Activated B cell treated with CpG ODN at 0.5 μM for 24 hours (primary cell): ENCODE measurements at regions not wholly inside any gene's neighbourhood (a gene's known extent, or its start where the extent isn't known, plus 50 kb on each side); places are given as distances from the start of the nearest gene placed in this dataset.

Experiments
- ATAC-seq: fragments of 200-7000 bp; cut with Tn5 transposase; one replicate; pipeline ENCODE4 v1.10.0; 2021; ENCODE audit warnings: low read depth, mild to moderate bottlenecking, moderate library complexity
- CTCF ChIA-PET: fragments of 350-600 bp; sonication (Branson Sonifier 250); formaldehyde crosslinking; loops from one replicate; lab custom pipeline; 2021; ENCODE audit warnings: antibody characterized with exemption; lab: Charles Lee
- POLR2A ChIA-PET: fragments of 350-600 bp; sonication (Branson Sonifier 250); formaldehyde crosslinking; loops from one replicate; lab custom pipeline; 2021; ENCODE audit warnings: antibody characterized with exemption; lab: Charles Lee
- DNase-seq: peaks from one replicate; pipeline ENCODE4 v3.0.0; 2022
- H3K27ac Mint-ChIP-seq: one replicate; pipeline ENCODE4 v1.8.0; 2020; ENCODE audit warnings: mixed read lengths
- H3K27me3 Mint-ChIP-seq: one replicate; pipeline ENCODE4 v1.8.0; 2021; ENCODE audit warnings: mixed read lengths
- H3K36me3 Mint-ChIP-seq: one replicate; pipeline ENCODE4 v1.8.0; 2021; ENCODE audit warnings: low read depth, mixed read lengths
- H3K4me1 Mint-ChIP-seq: one replicate; pipeline ENCODE4 v1.8.0; 2021; ENCODE audit warnings: mixed read lengths
- H3K4me3 Mint-ChIP-seq: one replicate; pipeline ENCODE4 v1.8.0; 2020; ENCODE audit warnings: mild to moderate bottlenecking, mixed read lengths
- H3K9me3 Mint-ChIP-seq: one replicate; pipeline ENCODE4 v1.8.0; 2020; ENCODE audit warnings: mixed read lengths
- intact Hi-C: fragments of 100-400 bp; cut with micrococcal nuclease; formaldehyde crosslinking; loops from one replicate; pipeline ENCODE4 v1.15.1; 2024
- TF ChIP-seq, protein P1 (sequence below): fragments of 200-600 bp; IDR thresholded peaks from one replicate; pipeline ENCODE4 v1.8.0; 2022; ENCODE audit warnings: antibody characterized with exemption, mild to moderate bottlenecking

DNA sequence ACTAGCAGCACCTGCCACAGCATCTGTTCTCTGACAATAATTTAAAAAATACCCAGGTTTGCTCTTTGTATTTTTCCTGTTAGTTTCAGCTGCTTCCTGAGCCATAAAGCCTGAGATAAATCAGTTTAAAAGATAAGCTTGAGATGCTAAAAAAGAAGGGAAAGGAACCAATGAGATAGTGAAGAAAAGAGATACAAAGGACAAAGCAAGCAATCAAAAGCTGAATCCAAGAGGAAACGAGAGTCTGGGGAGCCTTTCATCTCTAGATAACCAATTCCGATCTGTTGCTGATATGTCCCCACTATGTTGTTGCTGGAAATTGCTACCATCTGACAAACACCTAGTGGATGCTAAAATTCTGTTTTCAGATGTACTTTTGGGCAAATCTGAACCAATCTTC is 201.4 kb downstream of the RBM43 start:
- CTCF ChIA-PET = no interaction called here
- Mint-ChIP-seq H3K27me3 (peaks cover 2% of the 10 kb centered on the region), H3K36me3 (no peaks in the 10 kb centered on the region), H3K9me3 (no peaks in the 10 kb centered on the region), H3K4me1 (no peaks in the 10 kb centered on the region), H3K4me3 (no peak overlapping the region), H3K27ac (no peak overlapping the region)
- DNase-seq (no peak), ATAC-seq (no peak)
- TF ChIP-seq, protein P1, sequence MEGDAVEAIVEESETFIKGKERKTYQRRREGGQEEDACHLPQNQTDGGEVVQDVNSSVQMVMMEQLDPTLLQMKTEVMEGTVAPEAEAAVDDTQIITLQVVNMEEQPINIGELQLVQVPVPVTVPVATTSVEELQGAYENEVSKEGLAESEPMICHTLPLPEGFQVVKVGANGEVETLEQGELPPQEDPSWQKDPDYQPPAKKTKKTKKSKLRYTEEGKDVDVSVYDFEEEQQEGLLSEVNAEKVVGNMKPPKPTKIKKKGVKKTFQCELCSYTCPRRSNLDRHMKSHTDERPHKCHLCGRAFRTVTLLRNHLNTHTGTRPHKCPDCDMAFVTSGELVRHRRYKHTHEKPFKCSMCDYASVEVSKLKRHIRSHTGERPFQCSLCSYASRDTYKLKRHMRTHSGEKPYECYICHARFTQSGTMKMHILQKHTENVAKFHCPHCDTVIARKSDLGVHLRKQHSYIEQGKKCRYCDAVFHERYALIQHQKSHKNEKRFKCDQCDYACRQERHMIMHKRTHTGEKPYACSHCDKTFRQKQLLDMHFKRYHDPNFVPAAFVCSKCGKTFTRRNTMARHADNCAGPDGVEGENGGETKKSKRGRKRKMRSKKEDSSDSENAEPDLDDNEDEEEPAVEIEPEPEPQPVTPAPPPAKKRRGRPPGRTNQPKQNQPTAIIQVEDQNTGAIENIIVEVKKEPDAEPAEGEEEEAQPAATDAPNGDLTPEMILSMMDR = no peak
- POLR2A ChIA-PET = no interaction called here
- intact Hi-C loops = no loop called here

DNA sequence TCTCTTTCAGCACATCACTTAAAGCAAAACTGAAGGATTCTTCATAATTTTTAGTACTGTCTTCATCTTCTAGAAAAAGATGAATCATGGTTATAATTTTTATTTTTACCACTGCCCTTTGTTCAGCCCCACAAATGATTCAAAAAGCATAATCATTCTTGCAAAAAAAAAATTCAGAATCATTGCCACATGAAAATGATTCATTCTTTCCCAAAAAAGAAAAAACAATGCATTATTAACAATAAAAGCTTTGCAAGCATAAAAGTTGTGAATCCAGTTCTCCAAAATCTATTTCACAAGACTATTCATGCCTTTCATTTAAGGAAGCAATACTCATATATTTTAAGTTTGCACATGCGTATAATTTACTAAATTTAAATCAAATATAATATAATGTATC is 204.8 kb downstream of the RBM43 start:
- no peaks in the 10 kb centered on the region for H3K9me3 Mint-ChIP-seq
- TF ChIP-seq, protein P1 = no peak
- DNase-seq (no peak), ATAC-seq (no peak)
- POLR2A ChIA-PET = no interaction called here
- H3K4me3 Mint-ChIP-seq = no peak overlapping the region
- no peaks in the 10 kb centered on the region for H3K4me1 Mint-ChIP-seq
- intact Hi-C loops = no loop called here
- H3K36me3 Mint-ChIP-seq = no peaks in the 10 kb centered on the region
- peaks cover 2% of the 10 kb centered on the region for H3K27me3 Mint-ChIP-seq
- CTCF ChIA-PET = no interaction called here
- H3K27ac Mint-ChIP-seq = no peak overlapping the region

- H3K9me3 Mint-ChIP-seq = no peaks in the 10 kb centered on the region
- DNase-seq = no peak
- TF ChIP-seq, protein P1 = no peak
- POLR2A ChIA-PET = no interaction called here
- no peak overlapping the region for H3K27ac Mint-ChIP-seq
- peaks cover 1% of the 10 kb centered on the region for H3K27me3 Mint-ChIP-seq
- H3K36me3 Mint-ChIP-seq = no peaks in the 10 kb centered on the region
- no peak overlapping the region for H3K4me3 Mint-ChIP-seq
- CTCF ChIA-PET = interaction anchor here (4.2 kb wide), 1 partner anchor 1456 kb away, joined by 52 read pairs; no protein-coding TSS in a partner anchor
- intact Hi-C loops = loop anchor here (5.0 kb wide), 1 partner anchor 184 kb away; no protein-coding TSS in a partner anchor
- ATAC-seq = no peak
- no peaks in the 10 kb centered on the region for H3K4me1 Mint-ChIP-seq
Measured at GRCh38 chr2:151053661-151053990, 208.0 kb downstream of the RBM43 start.

- H3K4me1 Mint-ChIP-seq = no peaks in the 10 kb centered on the region
- no peaks in the 10 kb centered on the region for H3K9me3 Mint-ChIP-seq
- DNase-seq (no peak), ATAC-seq (no peak)
- H3K36me3 Mint-ChIP-seq = no peaks in the 10 kb centered on the region
- ChIA-PET POLR2A (no interaction called here), CTCF (interaction anchor here (4.2 kb wide), 1 partner anchor 1456 kb away, joined by 52 read pairs; no protein-coding TSS in a partner anchor)
- no peak overlapping the region for H3K27ac Mint-ChIP-seq
- intact Hi-C loops = loop anchor here (5.0 kb wide), 1 partner anchor 184 kb away; no protein-coding TSS in a partner anchor
- H3K27me3 Mint-ChIP-seq = no peaks in the 10 kb centered on the region
- TF ChIP-seq, protein P1 = no peak
- no peak overlapping the region for H3K4me3 Mint-ChIP-seq
Measured at GRCh38 chr2:151052850-151053660, 208.6 kb downstream of the RBM43 start.

DNA sequence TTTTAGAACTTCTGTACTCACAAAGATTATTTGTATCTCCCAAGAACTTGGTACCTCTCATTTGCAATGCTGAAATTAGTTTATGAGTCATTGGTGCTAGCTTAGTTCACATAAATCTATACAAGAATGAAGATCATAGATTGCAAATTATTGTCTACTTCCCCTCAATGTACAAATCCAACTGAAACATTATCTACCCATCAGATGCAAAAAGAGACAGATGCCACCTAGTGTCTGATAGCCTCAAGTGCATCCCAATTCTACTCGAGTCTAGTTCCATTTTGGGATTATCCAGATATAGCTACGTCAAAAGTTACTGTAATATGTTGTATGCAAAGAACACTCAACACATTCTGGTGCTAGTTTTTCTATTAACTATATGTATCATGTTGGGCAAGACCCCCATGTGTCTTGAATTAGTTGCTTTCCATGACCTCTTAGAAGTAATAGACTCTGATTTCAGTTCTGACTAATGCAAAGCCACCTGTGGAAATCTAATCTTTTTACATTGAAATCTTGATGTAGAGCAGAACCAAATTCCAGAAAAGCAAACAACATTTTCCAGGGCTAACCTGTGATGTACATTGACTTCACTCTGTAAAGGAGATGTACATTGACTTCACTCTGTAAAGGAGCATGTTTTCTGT is 210.0 kb downstream of the RBM43 start:
- no peak for DNase-seq
- no peak overlapping the region for H3K4me3 Mint-ChIP-seq
- TF ChIP-seq, protein P1 = no peak
- ChIA-PET POLR2A (no interaction called here), CTCF (interaction anchor here (0.8 to 4.2 kb wide), 3 partner anchors 1443 to 1461 kb away, joined by 3 to 52 read pairs (median 4); no protein-coding TSS in a partner anchor)
- no peaks in the 10 kb centered on the region for H3K27me3 Mint-ChIP-seq
- ATAC-seq = peak; percentile 71
- no peaks in the 10 kb centered on the region for H3K36me3 Mint-ChIP-seq
- H3K27ac Mint-ChIP-seq = no peak overlapping the region
- no peaks in the 10 kb centered on the region for H3K4me1 Mint-ChIP-seq
- H3K9me3 Mint-ChIP-seq = no peaks in the 10 kb centered on the region
- intact Hi-C loops = loop anchor here (1.0 to 5.0 kb wide), 2 partner anchors 186 to 1454 kb away; no protein-coding TSS in a partner anchor
